HCT116 (cell line): ENCODE measurements at regions not wholly inside any gene's neighbourhood (a gene's known extent, or its start where the extent isn't known, plus 50 kb on each side); places are given as distances from the start of the nearest gene placed in this dataset.

Experiments used
- ATAC-seq: fragments of 200-7000 bp; cut with Tn5 transposase; 2 replicates; pipeline ENCODE4 v1.9.1; 2020; ENCODE audit warnings: mild to moderate bottlenecking, moderate library complexity
- BruUV-seq: library from RNA; stranded (reverse); fragments of 400-500 nt; replicated peaks from 2 replicates; lab custom pipeline; 2021; lab: Mats Ljungman, UMichigan
- CTCF ChIA-PET: fragments of 300-600 bp; sonication (Branson Sonifier 250); formaldehyde crosslinking; loops from one replicate; lab custom pipeline; 2021; ENCODE audit warnings: antibody characterized with exemption; lab: Charles Lee
- POLR2A ChIA-PET: fragments of 300-600, 350-600 bp; sonication (Branson Sonifier 250); formaldehyde crosslinking; loops from one replicate; lab custom pipeline; 2021; ENCODE audit warnings: antibody characterized with exemption; lab: Charles Lee
- RAD21 ChIA-PET, 2 experiments: fragments of 300-600 bp; sonication (Branson Sonifier 250); formaldehyde crosslinking; loops; one replicate each; lab custom pipeline; 2023; ENCODE audit warnings: low total read pairs in 2 of 2; ENCODE audit not compliant: uncharacterized antibody in 2 of 2, unreplicated experiment in 2 of 2, low non-redundant PET in 1 of 2; lab: Charles Lee
- DNase-seq: peaks from one replicate; pipeline ENCODE4 v3.0.0-alpha.2; 2010; ENCODE audit warnings: low read depth, low spot score
- H2AFZ ChIP-seq: fragments of 200-600 bp; shearing (Covaris generic), sonication (generic); 2 replicates; pipeline ENCODE4 v1.6.1; 2017; ENCODE audit warnings: low read depth, mixed run types, mixed read lengths, antibody characterized with exemption, low read length; ENCODE audit not compliant: poor library complexity, severe bottlenecking
- H3K27ac ChIP-seq: 2 replicates; pipeline ENCODE4 v1.5.1; 2012; ENCODE audit warnings: low read depth, low read length
- H3K27me3 ChIP-seq: fragments of 200-600 bp; sonication (generic); 2 replicates; pipeline ENCODE4 v1.6.1; 2016; ENCODE audit warnings: mixed run types, low read length, mixed read lengths; ENCODE audit not compliant: insufficient read depth
- H3K36me3 ChIP-seq, 2 experiments: fragments of 200-500 bp in 1 of 2; fragments of 200-600 bp in 1 of 2; sonication (Bioruptor generic) in 1 of 2; sonication (generic) in 1 of 2; 2 replicates each; pipeline versions ENCODE4 v1.5.1 to v1.6.1; 2014 to 2016; ENCODE audit warnings: low read length in 2 of 2, inconsistent platforms in 1 of 2, mixed read lengths in 1 of 2, mixed run types in 1 of 2; ENCODE audit not compliant: insufficient read depth in 2 of 2, control insufficient read depth in 1 of 2
- H3K4me1 ChIP-seq, 2 experiments: fragments of 200-600 bp in 1 of 2; sonication (generic) in 1 of 2; 2 replicates each; pipeline versions ENCODE4 v1.5.1 to v1.6.1; 2012 to 2017; ENCODE audit warnings: low read length in 2 of 2, inconsistent platforms in 1 of 2, mild to moderate bottlenecking in 1 of 2, mixed read lengths in 1 of 2, mixed run types in 1 of 2, moderate library complexity in 1 of 2; ENCODE audit not compliant: insufficient read depth in 2 of 2, control insufficient read depth in 1 of 2
- H3K4me2 ChIP-seq: fragments of 200-600 bp; sonication (generic); 2 replicates; pipeline ENCODE4 v1.6.1; 2017; ENCODE audit warnings: mixed run types, low read length, mixed read lengths
- H3K4me3 ChIP-seq, 2 experiments: fragments of 200-600 bp in 1 of 2; sonication (generic) in 1 of 2; replicated peaks in 1 of 2; 2 replicates each; pipeline ENCODE4 v1.5.1; 2011 to 2016; ENCODE audit warnings: low read length in 2 of 2, control low read depth in 1 of 2, low read depth in 1 of 2, mild to moderate bottlenecking in 1 of 2, mixed read lengths in 1 of 2, mixed run types in 1 of 2
- H3K79me2 ChIP-seq: fragments of 200-600 bp; sonication (generic); 2 replicates; pipeline ENCODE4 v1.6.1; 2017; ENCODE audit warnings: mild to moderate bottlenecking, mixed run types, low read length, moderate library complexity, mixed read lengths; ENCODE audit not compliant: insufficient read depth
- H3K9ac ChIP-seq: fragments of 200-600 bp; sonication (generic); 2 replicates; pipeline ENCODE4 v1.6.1; 2016; ENCODE audit warnings: low read length, mixed read lengths
- H3K9me2 ChIP-seq: fragments of 200-600 bp; sonication (generic), shearing (Covaris generic); 2 replicates; pipeline ENCODE4 v1.6.1; 2017; ENCODE audit warnings: mixed run types, mild to moderate bottlenecking, moderate library complexity; ENCODE audit not compliant: insufficient read depth
- H3K9me3 ChIP-seq, 2 experiments: fragments of 200-500 bp in 1 of 2; fragments of 200-600 bp in 1 of 2; sonication (Bioruptor generic) in 1 of 2; sonication (generic) in 1 of 2; 2 replicates each; pipeline ENCODE4 v1.6.1; 2014 to 2017; ENCODE audit warnings: low read length in 2 of 2, mixed read lengths in 2 of 2, inconsistent platforms in 1 of 2, low read depth in 1 of 2, mild to moderate bottlenecking in 1 of 2, mixed run types in 1 of 2, moderate library complexity in 1 of 2; ENCODE audit not compliant: control insufficient read depth in 1 of 2, insufficient read depth in 1 of 2
- H4K20me1 ChIP-seq: fragments of 200-600 bp; sonication (generic), shearing (Covaris generic); 2 replicates; pipeline ENCODE4 v1.6.1; 2017; ENCODE audit warnings: mixed run types, mild to moderate bottlenecking, moderate library complexity; ENCODE audit not compliant: insufficient read depth
- CBX3 ChIP-seq: IDR thresholded peaks from 2 replicates; pipeline ENCODE4 v1.6.1; 2012; ENCODE audit warnings: low read depth
- CEBPB ChIP-seq: IDR thresholded peaks from 2 replicates; pipeline ENCODE4 v1.6.1; 2012; ENCODE audit warnings: low read depth
- CTCF ChIP-seq, 3 experiments: fragments of 200-600 bp in 1 of 3; sonication (generic) in 1 of 3; IDR thresholded peaks in 2 of 3; conservative IDR thresholded peaks in 1 of 3; 2 replicates each; pipeline ENCODE4 v1.5.1; 2012 to 2017; ENCODE audit warnings: low read depth in 2 of 3, low read length in 2 of 3, antibody characterized with exemption in 1 of 3, borderline replicate concordance in 1 of 3, control low read depth in 1 of 3, mild to moderate bottlenecking in 1 of 3, mixed read lengths in 1 of 3, mixed run types in 1 of 3, moderate library complexity in 1 of 3; ENCODE audit not compliant: insufficient read depth in 1 of 3
- ELF1 ChIP-seq: IDR thresholded peaks from 2 replicates; pipeline ENCODE4 v1.6.1; 2012; ENCODE audit warnings: low read depth, borderline replicate concordance
- EZH2 ChIP-seq: fragments of 200-600 bp; sonication (generic); IDR thresholded peaks from 2 replicates; pipeline ENCODE4 v1.6.1; 2017; ENCODE audit warnings: antibody characterized with exemption, mixed run types
- EZH2phosphoT487 ChIP-seq: fragments of 200-600 bp; IDR thresholded peaks from 2 replicates; pipeline ENCODE4 v1.6.1; 2018; ENCODE audit warnings: antibody characterized with exemption, borderline replicate concordance
- JUND ChIP-seq: IDR thresholded peaks from 2 replicates; pipeline ENCODE4 v1.6.1; 2012
- MAX ChIP-seq: IDR thresholded peaks from 2 replicates; pipeline ENCODE4 v1.6.1; 2012
- POLR2AphosphoS5 ChIP-seq: IDR thresholded peaks from 2 replicates; pipeline ENCODE4 v1.6.1; 2011; ENCODE audit warnings: mild to moderate bottlenecking, low read depth, low read length, moderate library complexity
- RAD21 ChIP-seq: IDR thresholded peaks from 2 replicates; pipeline ENCODE4 v1.6.1; 2012; ENCODE audit warnings: low read depth, mild to moderate bottlenecking
- REST ChIP-seq: IDR thresholded peaks from 2 replicates; pipeline ENCODE4 v1.6.1; 2012; ENCODE audit warnings: low read depth
- SIN3A ChIP-seq: IDR thresholded peaks from 2 replicates; pipeline ENCODE4 v1.6.1; 2012; ENCODE audit warnings: low read depth
- SP1 ChIP-seq: IDR thresholded peaks from 2 replicates; pipeline ENCODE4 v1.6.1; 2012; ENCODE audit warnings: low read depth
- SRF ChIP-seq: IDR thresholded peaks from 2 replicates; pipeline ENCODE4 v1.6.1; 2012; ENCODE audit warnings: low read depth
- TCF7L2 ChIP-seq: IDR thresholded peaks from 2 replicates; pipeline ENCODE4 v1.7.0; 2011; ENCODE audit warnings: borderline replicate concordance, inconsistent platforms; ENCODE audit not compliant: insufficient read depth, insufficient read length; ENCODE audit errors: extremely low read depth
- ZBTB33 ChIP-seq: IDR thresholded peaks from 2 replicates; pipeline ENCODE4 v1.6.1; 2011; ENCODE audit warnings: mild to moderate bottlenecking, low read length, moderate library complexity; ENCODE audit not compliant: insufficient replicate concordance; ENCODE audit errors: extremely low read depth
- ZFX ChIP-seq: fragments of 450-650 bp; IDR thresholded peaks from 2 replicates; pipeline ENCODE4 v1.6.1; 2017
- intact Hi-C: fragments of 100-400 bp; cut with micrococcal nuclease; formaldehyde crosslinking; loops from 2 replicates; pipeline ENCODE4 v1.10.0; 2022

GRCh38 chr5:17436761-17437221 is 61.2 kb upstream of the TAF11L2 start:
- intact Hi-C loops = no loop called here

More at GRCh38 chr5:17436761-17437221, 61.2 kb upstream of the TAF11L2 start:
- BruUV-seq = no TSS peak
- H3K27ac ChIP-seq = no peak overlapping the region
- H3K9me2 ChIP-seq = no peaks in the 10 kb centered on the region
- H3K36me3 ChIP-seq = no peaks in the 10 kb centered on the region
- no peaks in the 10 kb centered on the region for H3K79me2 ChIP-seq
- no peak overlapping the region for H3K9ac ChIP-seq
- DNase-seq = no peak
- no peaks in the 10 kb centered on the region for H4K20me1 ChIP-seq
- POLR2A ChIA-PET = no interaction called here
- TF ChIP-seq TCF7L2 = no peak
- no peak for TF ChIP-seq MAX
- TF ChIP-seq ZBTB33 = no peak
- TF ChIP-seq SRF = no peak
- no peak for TF ChIP-seq POLR2AphosphoS5
- no peak for TF ChIP-seq RAD21
- no peak for TF ChIP-seq REST
- no peak for TF ChIP-seq CTCF (IDR thresholded peaks at IDR 0.05 in 2 of 3, conservative IDR thresholded peaks at IDR 0.05 in 1 of 3; ENCODE audit: borderline replicate concordance in 1 of 3, insufficient read depth in 1 of 3, low read depth in 2 of 3, low read length in 2 of 3)
- TF ChIP-seq ZFX = no peak
- TF ChIP-seq CBX3 = no peak
- no peak for TF ChIP-seq CEBPB
- no peak for TF ChIP-seq SP1
- TF ChIP-seq SIN3A = no peak
- no peak for TF ChIP-seq JUND
- no peak for TF ChIP-seq EZH2phosphoT487
- TF ChIP-seq EZH2 = no peak
- TF ChIP-seq ELF1 = no peak
- TF ChIP-seq, all 23 proteins: peak for 0
- ChIA-PET CTCF (no interaction called here), RAD21 (no interaction called here)
- Histone ChIP-seq H3K4me2 (no peak overlapping the region), H3K27me3 (no peaks in the 10 kb centered on the region), H2AFZ (no peak overlapping the region), H3K4me1 (no peaks in the 10 kb centered on the region), H3K4me3 (no peak overlapping the region), H3K9me3 (no peaks in the 10 kb centered on the region)
- no peak for ATAC-seq
